ENCODE measurements at regions not wholly inside any gene's neighbourhood (a gene's known extent, or its start where the extent isn't known, plus 50 kb on each side); places are given as distances from the start of the nearest gene placed in this dataset.
A peak's percentile ranks its signal among the peaks of the same experiment; 100 is the strongest.

- Histone ChIP-seq H3K36me3 (no peaks in the 10 kb centered on the region; the same call in 1 of the 2 replicates), H3K4me3 (ENCODE audit: low read depth, low read length) (peak overlapping the region; percentile 48), H3K27me3 (no peaks in the 10 kb centered on the region), H3K4me1 (peaks cover 34% of the 10 kb centered on the region), H3K9me3 (no peaks in the 10 kb centered on the region)
- no peak for TF ChIP-seq CTCF (IDR thresholded peaks at IDR 0.05; ENCODE audit: low read depth, low read length)
- DNase-seq, result peak; percentile 75
Observed at GRCh38 chr16:64437706-64438324, 684.0 kb downstream of the CDH11 start.

GRCh38 chr16:64434526-64435069 lies 687.3 kb downstream of the CDH11 start:
- peak; percentile 72 for DNase-seq
- Histone ChIP-seq H3K9me3 (no peaks in the 10 kb centered on the region), H3K4me3 (ENCODE audit: low read depth, low read length) (no peak overlapping the region), H3K27me3 (no peaks in the 10 kb centered on the region), H3K36me3 (no peaks in the 10 kb centered on the region), H3K4me1 (peaks cover 26% of the 10 kb centered on the region)
- TF ChIP-seq CTCF (IDR thresholded peaks at IDR 0.05; ENCODE audit: low read depth, low read length), result no peak

- H3K36me3 ChIP-seq, result no peaks in the 10 kb centered on the region
- no peak for DNase-seq
- H3K9me3 ChIP-seq, result no peaks in the 10 kb centered on the region
- TF ChIP-seq CTCF (IDR thresholded peaks at IDR 0.05; ENCODE audit: low read depth, low read length), result no peak
- H3K27me3 ChIP-seq, result no peaks in the 10 kb centered on the region
- peaks cover 6% of the 10 kb centered on the region; the same call in 1 of the 2 replicates for H3K4me1 ChIP-seq
- H3K4me3 ChIP-seq (ENCODE audit: low read depth, low read length), result no peak overlapping the region
Observed at GRCh38 chr16:64428463-64429113, 693.3 kb downstream of the CDH11 start.

- peaks cover 6% of the 10 kb centered on the region; the same call in 1 of the 2 replicates for H3K4me1 ChIP-seq
- no peak for DNase-seq
- H3K36me3 ChIP-seq, result no peaks in the 10 kb centered on the region
- no peak overlapping the region for H3K4me3 ChIP-seq (ENCODE audit: low read depth, low read length)
- no peak for TF ChIP-seq CTCF (IDR thresholded peaks at IDR 0.05; ENCODE audit: low read depth, low read length)
- H3K27me3 ChIP-seq, result no peaks in the 10 kb centered on the region
- no peaks in the 10 kb centered on the region for H3K9me3 ChIP-seq
Observed at GRCh38 chr16:64426131-64426666, 695.7 kb downstream of the CDH11 start.

GRCh38 chr16:64425381-64425780 lies 696.5 kb downstream of the CDH11 start:
- Histone ChIP-seq H3K9me3 (no peaks in the 10 kb centered on the region), H3K27me3 (no peaks in the 10 kb centered on the region), H3K4me3 (ENCODE audit: low read depth, low read length) (no peak overlapping the region), H3K4me1 (peaks cover 6% of the 10 kb centered on the region; the same call in 1 of the 2 replicates), H3K36me3 (no peaks in the 10 kb centered on the region)
- no peak for DNase-seq
- no peak for TF ChIP-seq CTCF (IDR thresholded peaks at IDR 0.05; ENCODE audit: low read depth, low read length)

- Histone ChIP-seq H3K27me3 (no peaks in the 10 kb centered on the region), H3K9me3 (no peaks in the 10 kb centered on the region), H3K36me3 (no peaks in the 10 kb centered on the region), H3K4me1 (no peaks in the 10 kb centered on the region), H3K4me3 (ENCODE audit: low read depth, low read length) (no peak overlapping the region)
- no peak for TF ChIP-seq CTCF (IDR thresholded peaks at IDR 0.05; ENCODE audit: low read depth, low read length)
- DNase-seq, result no peak
Observed at GRCh38 chr16:64422259-64422658, 699.6 kb downstream of the CDH11 start.
